ENCODE measurements at regions not wholly inside any gene's neighbourhood (a gene's known extent, or its start where the extent isn't known, plus 50 kb on each side); places are given as distances from the start of the nearest gene placed in this dataset.

GRCh38 chr6:133062077-133062476, 179.1 kb upstream of the EYA4 start:
- Histone ChIP-seq H3K36me3 (no peaks in the 10 kb centered on the region), H3K27ac (peak overlapping the region; percentile 66 to 86), H3K9me3 (no peaks in the 10 kb centered on the region), H3K27me3 (no peaks in the 10 kb centered on the region), H3K4me1 (peaks cover 0 to 6% of the 10 kb centered on the region in 2 donors), H3K4me3 (no peak overlapping the region)
- peak; percentile 61 for DNase-seq (ENCODE audit: low spot score)
- TF ChIP-seq CTCF (IDR thresholded peaks at IDR 0.05), result no peak

- H3K4me3 ChIP-seq, result no peak overlapping the region
- DNase-seq (ENCODE audit: low spot score), result no peak
- TF ChIP-seq CTCF (IDR thresholded peaks at IDR 0.05), result no peak
Measured at GRCh38 chr6:133062696-133063306, 178.4 kb upstream of the EYA4 start.

GRCh38 chr6:133067960-133068359, 173.2 kb upstream of the EYA4 start:
- H3K9me3 ChIP-seq, result no peaks in the 10 kb centered on the region
- DNase-seq (ENCODE audit: low spot score), result no peak
- H3K4me3 ChIP-seq, result no peak overlapping the region
- no peaks in the 10 kb centered on the region for H3K4me1 ChIP-seq
- no peak for TF ChIP-seq CTCF (IDR thresholded peaks at IDR 0.05)
- H3K36me3 ChIP-seq, result no peaks in the 10 kb centered on the region
- peak overlapping the region in 1 of 2 donors; percentile 72 for H3K27ac ChIP-seq
- H3K27me3 ChIP-seq, result no peaks in the 10 kb centered on the region

More at GRCh38 chr6:133062696-133063306, 178.4 kb upstream of the EYA4 start:
- Histone ChIP-seq H3K27ac (peak overlapping the region; percentile 66 to 86), H3K9me3 (no peaks in the 10 kb centered on the region), H3K27me3 (no peaks in the 10 kb centered on the region), H3K4me1 (peaks cover 0 to 6% of the 10 kb centered on the region in 2 donors), H3K36me3 (no peaks in the 10 kb centered on the region)

- no peak for DNase-seq (ENCODE audit: low spot score)
- H3K36me3 ChIP-seq, result no peaks in the 10 kb centered on the region
- H3K27ac ChIP-seq, result no peak overlapping the region
- no peaks in the 10 kb centered on the region for H3K27me3 ChIP-seq
- no peaks in the 10 kb centered on the region for H3K4me1 ChIP-seq
- TF ChIP-seq CTCF (IDR thresholded peaks at IDR 0.05), result no peak
- H3K4me3 ChIP-seq, result no peak overlapping the region
- no peaks in the 10 kb centered on the region for H3K9me3 ChIP-seq
Measured at GRCh38 chr6:133070410-133071043, 170.6 kb upstream of the EYA4 start.

GRCh38 chr6:133079901-133080300, 161.3 kb upstream of the EYA4 start:
- TF ChIP-seq CTCF (IDR thresholded peaks at IDR 0.05), result no peak
- H3K27ac ChIP-seq, result no peak overlapping the region
- H3K27me3 ChIP-seq, result no peaks in the 10 kb centered on the region
- H3K36me3 ChIP-seq, result no peaks in the 10 kb centered on the region
- no peaks in the 10 kb centered on the region for H3K9me3 ChIP-seq
- no peak for DNase-seq (ENCODE audit: low spot score)
- H3K4me3 ChIP-seq, result no peak overlapping the region
- H3K4me1 ChIP-seq, result no peaks in the 10 kb centered on the region
